ENCODE measurements at regions not wholly inside any gene's neighbourhood (a gene's known extent, or its start where the extent isn't known, plus 50 kb on each side); places are given as distances from the start of the nearest gene placed in this dataset.

DNA sequence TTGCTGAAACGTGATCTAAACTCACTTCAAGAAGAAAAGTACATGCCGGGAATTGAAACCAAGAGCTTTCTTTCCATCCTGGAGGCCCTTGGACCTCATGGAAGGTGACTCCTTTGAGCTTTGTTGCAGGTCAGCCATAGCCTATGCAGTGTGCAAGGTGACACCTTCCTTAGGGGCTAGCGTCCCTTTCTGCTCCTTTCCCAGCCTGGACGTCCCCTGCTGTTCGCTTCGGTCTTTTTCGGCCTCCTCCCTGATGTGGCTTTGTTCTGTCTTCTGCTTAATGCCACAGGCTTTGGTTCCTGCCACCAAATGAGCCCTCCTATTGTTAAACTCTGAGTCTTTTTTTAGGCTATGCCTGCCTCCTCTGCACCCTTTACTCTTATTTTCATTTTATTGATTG lies 308.8 kb downstream of the BRINP2 start:
- Mint-ChIP-seq H3K4me3 (no peak overlapping the region), H3K27me3 (no peaks in the 10 kb centered on the region), H3K27ac (no peak overlapping the region), H3K9me3 (no peaks in the 10 kb centered on the region), H3K4me1 (peaks cover 4% of the 10 kb centered on the region), H3K36me3 (ENCODE audit: low read depth) (no peaks in the 10 kb centered on the region)
- TF ChIP-seq, protein P1, sequence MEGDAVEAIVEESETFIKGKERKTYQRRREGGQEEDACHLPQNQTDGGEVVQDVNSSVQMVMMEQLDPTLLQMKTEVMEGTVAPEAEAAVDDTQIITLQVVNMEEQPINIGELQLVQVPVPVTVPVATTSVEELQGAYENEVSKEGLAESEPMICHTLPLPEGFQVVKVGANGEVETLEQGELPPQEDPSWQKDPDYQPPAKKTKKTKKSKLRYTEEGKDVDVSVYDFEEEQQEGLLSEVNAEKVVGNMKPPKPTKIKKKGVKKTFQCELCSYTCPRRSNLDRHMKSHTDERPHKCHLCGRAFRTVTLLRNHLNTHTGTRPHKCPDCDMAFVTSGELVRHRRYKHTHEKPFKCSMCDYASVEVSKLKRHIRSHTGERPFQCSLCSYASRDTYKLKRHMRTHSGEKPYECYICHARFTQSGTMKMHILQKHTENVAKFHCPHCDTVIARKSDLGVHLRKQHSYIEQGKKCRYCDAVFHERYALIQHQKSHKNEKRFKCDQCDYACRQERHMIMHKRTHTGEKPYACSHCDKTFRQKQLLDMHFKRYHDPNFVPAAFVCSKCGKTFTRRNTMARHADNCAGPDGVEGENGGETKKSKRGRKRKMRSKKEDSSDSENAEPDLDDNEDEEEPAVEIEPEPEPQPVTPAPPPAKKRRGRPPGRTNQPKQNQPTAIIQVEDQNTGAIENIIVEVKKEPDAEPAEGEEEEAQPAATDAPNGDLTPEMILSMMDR (IDR thresholded peaks at IDR 0.05) = no peak
- ATAC-seq (ENCODE audit: low read depth) = no peak
- ChIA-PET POLR2A (no interaction called here), CTCF (no interaction called here)
- no peak for DNase-seq
- intact Hi-C loops (cut with micrococcal nuclease) = no loop called here

DNA sequence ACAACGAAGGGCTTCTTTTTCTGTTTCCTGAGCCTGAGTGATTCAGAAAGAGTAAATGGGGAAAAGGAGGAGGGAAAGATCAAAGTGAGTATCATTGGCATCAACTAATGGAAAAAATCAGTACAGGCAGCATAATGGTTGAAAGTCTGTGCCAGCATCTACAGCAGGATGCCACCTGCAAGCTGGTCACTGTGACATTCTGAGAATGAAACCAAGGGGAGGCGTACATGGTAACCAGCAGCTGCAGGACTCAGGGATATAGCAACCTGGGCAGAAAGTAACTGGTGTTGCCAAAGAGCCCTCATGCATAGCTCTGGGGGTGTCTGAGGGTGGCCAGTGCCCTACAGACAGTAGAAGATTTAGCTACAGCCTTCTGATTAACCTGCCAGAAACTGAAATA lies 305.9 kb downstream of the BRINP2 start:
- CTCF ChIA-PET = no interaction called here
- Mint-ChIP-seq H3K27me3 (no peaks in the 10 kb centered on the region), H3K4me3 (no peak overlapping the region), H3K9me3 (no peaks in the 10 kb centered on the region), H3K36me3 (ENCODE audit: low read depth) (no peaks in the 10 kb centered on the region), H3K27ac (no peak overlapping the region), H3K4me1 (peaks cover 4% of the 10 kb centered on the region)
- intact Hi-C loops (cut with micrococcal nuclease) = no loop called here
- POLR2A ChIA-PET = no interaction called here
- TF ChIP-seq, protein P1 (IDR thresholded peaks at IDR 0.05) = no peak
- no peak for ATAC-seq (ENCODE audit: low read depth)
- DNase-seq = no peak

DNA sequence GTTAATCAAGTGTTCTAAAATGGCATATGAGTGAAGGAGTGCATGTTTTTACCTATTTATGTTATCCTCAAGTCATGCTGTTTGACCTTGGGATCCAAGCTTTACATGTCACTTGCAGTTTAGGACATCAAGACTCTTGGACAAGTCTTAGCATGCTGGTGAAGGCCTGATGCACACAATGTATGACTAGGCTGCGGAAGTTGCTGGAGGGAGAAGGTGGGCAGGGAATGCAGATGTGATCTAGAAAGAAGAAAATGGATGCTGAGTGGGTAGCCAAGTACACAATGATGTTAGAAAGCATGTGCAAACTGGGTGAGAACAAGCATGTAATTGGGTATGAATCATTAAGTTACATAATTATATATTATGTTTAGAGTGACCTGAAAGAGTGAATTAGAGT lies 301.8 kb downstream of the BRINP2 start:
- ATAC-seq (ENCODE audit: low read depth) = no peak
- ChIA-PET POLR2A (no interaction called here), CTCF (no interaction called here)
- intact Hi-C loops (cut with micrococcal nuclease) = no loop called here
- H3K9me3 Mint-ChIP-seq = no peaks in the 10 kb centered on the region
- H3K4me1 Mint-ChIP-seq = no peaks in the 10 kb centered on the region
- DNase-seq = no peak
- H3K36me3 Mint-ChIP-seq (ENCODE audit: low read depth) = no peaks in the 10 kb centered on the region
- H3K27me3 Mint-ChIP-seq = no peaks in the 10 kb centered on the region
- no peak overlapping the region for H3K27ac Mint-ChIP-seq
- no peak overlapping the region for H3K4me3 Mint-ChIP-seq
- TF ChIP-seq, protein P1 (IDR thresholded peaks at IDR 0.05) = no peak

DNA sequence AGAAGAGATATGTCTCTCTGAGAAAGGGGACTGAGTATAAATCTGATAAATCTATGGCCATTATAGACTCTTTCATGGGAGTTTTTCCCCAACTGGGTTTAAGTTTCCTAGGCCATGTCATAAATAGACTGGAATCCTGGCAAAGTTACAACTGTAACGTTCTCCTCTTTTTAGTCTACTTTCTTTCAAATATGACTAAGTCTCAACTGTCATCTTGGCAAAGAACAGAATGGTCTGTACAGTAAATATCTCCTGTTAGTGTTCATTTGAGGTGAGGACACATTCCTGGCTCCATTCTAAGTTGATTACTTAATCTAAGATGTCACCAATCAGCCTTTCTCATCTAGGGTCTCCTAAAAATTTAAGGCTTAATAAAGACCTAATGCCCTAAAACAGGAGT lies 300.5 kb downstream of the BRINP2 start:
- ChIA-PET POLR2A (no interaction called here), CTCF (no interaction called here)
- DNase-seq (no peak), ATAC-seq (ENCODE audit: low read depth) (no peak)
- Mint-ChIP-seq H3K4me3 (no peak overlapping the region), H3K4me1 (no peaks in the 10 kb centered on the region), H3K36me3 (ENCODE audit: low read depth) (no peaks in the 10 kb centered on the region), H3K27me3 (no peaks in the 10 kb centered on the region), H3K27ac (no peak overlapping the region), H3K9me3 (no peaks in the 10 kb centered on the region)
- TF ChIP-seq, protein P1 (IDR thresholded peaks at IDR 0.05) = no peak
- intact Hi-C loops (cut with micrococcal nuclease) = no loop called here

DNA sequence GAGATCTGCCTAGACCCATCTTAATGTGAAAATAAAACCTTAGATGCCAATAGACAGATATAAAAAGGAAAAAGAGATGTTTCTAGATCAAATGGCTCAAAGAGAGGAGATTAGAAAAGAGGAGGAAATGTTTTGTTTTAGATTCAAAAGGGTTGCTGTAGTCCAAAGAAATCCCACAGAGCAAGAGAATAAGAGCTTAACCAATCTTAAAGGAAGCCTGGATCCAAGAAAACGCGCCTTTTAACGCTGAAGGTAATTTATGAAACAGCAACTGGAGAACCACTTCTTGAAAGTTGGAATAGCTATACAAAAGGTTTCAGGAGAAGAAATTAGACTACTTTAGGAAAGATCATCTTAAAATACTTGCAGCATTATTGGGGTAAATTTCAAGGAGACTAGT lies 298.8 kb downstream of the BRINP2 start:
- ChIA-PET POLR2A (no interaction called here), CTCF (no interaction called here)
- TF ChIP-seq, protein P1 (IDR thresholded peaks at IDR 0.05) = no peak
- Mint-ChIP-seq H3K4me3 (no peak overlapping the region), H3K27ac (no peak overlapping the region), H3K4me1 (no peaks in the 10 kb centered on the region), H3K9me3 (no peaks in the 10 kb centered on the region), H3K36me3 (ENCODE audit: low read depth) (no peaks in the 10 kb centered on the region), H3K27me3 (no peaks in the 10 kb centered on the region)
- no peak for DNase-seq
- ATAC-seq (ENCODE audit: low read depth) = no peak
- intact Hi-C loops (cut with micrococcal nuclease) = no loop called here
